ENCODE measurements at regions not wholly inside any gene's neighbourhood (a gene's known extent, or its start where the extent isn't known, plus 50 kb on each side); places are given as distances from the start of the nearest gene placed in this dataset.

- Histone ChIP-seq H3K4me1 (ENCODE audit: low read length) (no peaks in the 10 kb centered on the region), H3K79me2 (ENCODE audit: low read length) (no peaks in the 10 kb centered on the region), H3K27me3 (ENCODE audit: low read depth, low read length) (no peaks in the 10 kb centered on the region), H4K20me1 (ENCODE audit: insufficient read depth, low read length) (no peaks in the 10 kb centered on the region), H3K27ac (ENCODE audit: low read length) (no peak overlapping the region), H3K4me3 (ENCODE audit: low read length) (no peak overlapping the region), H2AFZ (ENCODE audit: low read depth, low read length) (no peak overlapping the region), H3K9ac (ENCODE audit: low read length) (no peak overlapping the region), H3K36me3 (replicated peaks; ENCODE audit: low read depth, low read length) (no peaks in the 10 kb centered on the region), H3K9me3 (ENCODE audit: insufficient read depth, low read length) (no peaks in the 10 kb centered on the region), H3K4me2 (ENCODE audit: low read length) (no peak overlapping the region)
- TF ChIP-seq EZH2phosphoT487 (IDR thresholded peaks at IDR 0.05; ENCODE audit: low read depth) = no peak
- TF ChIP-seq, protein P1, sequence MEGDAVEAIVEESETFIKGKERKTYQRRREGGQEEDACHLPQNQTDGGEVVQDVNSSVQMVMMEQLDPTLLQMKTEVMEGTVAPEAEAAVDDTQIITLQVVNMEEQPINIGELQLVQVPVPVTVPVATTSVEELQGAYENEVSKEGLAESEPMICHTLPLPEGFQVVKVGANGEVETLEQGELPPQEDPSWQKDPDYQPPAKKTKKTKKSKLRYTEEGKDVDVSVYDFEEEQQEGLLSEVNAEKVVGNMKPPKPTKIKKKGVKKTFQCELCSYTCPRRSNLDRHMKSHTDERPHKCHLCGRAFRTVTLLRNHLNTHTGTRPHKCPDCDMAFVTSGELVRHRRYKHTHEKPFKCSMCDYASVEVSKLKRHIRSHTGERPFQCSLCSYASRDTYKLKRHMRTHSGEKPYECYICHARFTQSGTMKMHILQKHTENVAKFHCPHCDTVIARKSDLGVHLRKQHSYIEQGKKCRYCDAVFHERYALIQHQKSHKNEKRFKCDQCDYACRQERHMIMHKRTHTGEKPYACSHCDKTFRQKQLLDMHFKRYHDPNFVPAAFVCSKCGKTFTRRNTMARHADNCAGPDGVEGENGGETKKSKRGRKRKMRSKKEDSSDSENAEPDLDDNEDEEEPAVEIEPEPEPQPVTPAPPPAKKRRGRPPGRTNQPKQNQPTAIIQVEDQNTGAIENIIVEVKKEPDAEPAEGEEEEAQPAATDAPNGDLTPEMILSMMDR (IDR thresholded peaks at IDR 0.05; ENCODE audit: low read depth, low read length) = no peak
These were observed 176.7 kb downstream of the C16orf95 start for GRCh38 chr16:87140211-87141200.

DNA sequence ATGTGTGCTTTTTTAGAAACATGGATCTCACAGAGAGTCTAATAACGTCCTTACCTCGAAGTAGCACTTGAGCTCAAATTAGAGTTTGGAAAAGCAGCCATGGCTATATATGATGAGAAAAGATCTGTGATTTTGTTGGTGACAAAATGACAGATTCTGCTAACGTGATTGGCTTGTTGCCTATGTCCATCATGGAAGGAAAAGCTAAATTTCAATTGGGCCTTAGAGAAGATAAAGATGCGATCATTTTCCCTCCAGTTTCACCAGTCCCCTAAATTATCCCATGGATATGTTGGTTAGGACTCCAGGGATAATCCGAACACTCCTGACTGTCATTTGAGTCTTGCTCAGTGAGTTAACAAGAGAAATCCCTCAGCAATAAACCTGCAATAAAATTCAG is 175.8 kb downstream of the C16orf95 start:
- no peaks in the 10 kb centered on the region for H3K9me3 ChIP-seq (ENCODE audit: insufficient read depth, low read length)
- no peak overlapping the region for H3K4me3 ChIP-seq (ENCODE audit: low read length)
- H2AFZ ChIP-seq (ENCODE audit: low read depth, low read length) = no peak overlapping the region
- no peak overlapping the region for H3K4me2 ChIP-seq (ENCODE audit: low read length)
- H3K4me1 ChIP-seq (ENCODE audit: low read length) = no peaks in the 10 kb centered on the region
- H4K20me1 ChIP-seq (ENCODE audit: insufficient read depth, low read length) = no peaks in the 10 kb centered on the region
- H3K27me3 ChIP-seq (ENCODE audit: low read depth, low read length) = no peaks in the 10 kb centered on the region
- no peak overlapping the region for H3K27ac ChIP-seq (ENCODE audit: low read length)
- no peaks in the 10 kb centered on the region for H3K36me3 ChIP-seq (replicated peaks; ENCODE audit: low read depth, low read length)
- no peaks in the 10 kb centered on the region for H3K79me2 ChIP-seq (ENCODE audit: low read length)
- no peak overlapping the region for H3K9ac ChIP-seq (ENCODE audit: low read length)
- TF ChIP-seq, protein P1 (IDR thresholded peaks at IDR 0.05; ENCODE audit: low read depth, low read length) = no peak
- TF ChIP-seq EZH2phosphoT487 (IDR thresholded peaks at IDR 0.05; ENCODE audit: low read depth) = no peak

- Histone ChIP-seq H3K36me3 (replicated peaks; ENCODE audit: low read depth, low read length) (no peaks in the 10 kb centered on the region), H3K27me3 (ENCODE audit: low read depth, low read length) (no peaks in the 10 kb centered on the region), H4K20me1 (ENCODE audit: insufficient read depth, low read length) (no peaks in the 10 kb centered on the region), H3K4me3 (ENCODE audit: low read length) (no peak overlapping the region), H3K79me2 (ENCODE audit: low read length) (no peaks in the 10 kb centered on the region), H2AFZ (ENCODE audit: low read depth, low read length) (no peak overlapping the region), H3K9me3 (ENCODE audit: insufficient read depth, low read length) (no peaks in the 10 kb centered on the region), H3K4me1 (ENCODE audit: low read length) (no peaks in the 10 kb centered on the region), H3K9ac (ENCODE audit: low read length) (no peak overlapping the region), H3K4me2 (ENCODE audit: low read length) (no peak overlapping the region), H3K27ac (ENCODE audit: low read length) (no peak overlapping the region)
- no peak for TF ChIP-seq EZH2phosphoT487 (IDR thresholded peaks at IDR 0.05; ENCODE audit: low read depth)
- TF ChIP-seq, protein P1 (IDR thresholded peaks at IDR 0.05; ENCODE audit: low read depth, low read length) = no peak
These were observed 173.5 kb downstream of the C16orf95 start for GRCh38 chr16:87143661-87144121.

GRCh38 chr16:87144232-87144631 is 173.0 kb downstream of the C16orf95 start:
- Histone ChIP-seq H4K20me1 (ENCODE audit: insufficient read depth, low read length) (no peaks in the 10 kb centered on the region), H3K79me2 (ENCODE audit: low read length) (no peaks in the 10 kb centered on the region), H3K36me3 (replicated peaks; ENCODE audit: low read depth, low read length) (no peaks in the 10 kb centered on the region), H3K9ac (ENCODE audit: low read length) (no peak overlapping the region), H2AFZ (ENCODE audit: low read depth, low read length) (no peak overlapping the region), H3K9me3 (ENCODE audit: insufficient read depth, low read length) (no peaks in the 10 kb centered on the region), H3K4me3 (ENCODE audit: low read length) (no peak overlapping the region), H3K27ac (ENCODE audit: low read length) (no peak overlapping the region), H3K27me3 (ENCODE audit: low read depth, low read length) (no peaks in the 10 kb centered on the region), H3K4me1 (ENCODE audit: low read length) (no peaks in the 10 kb centered on the region), H3K4me2 (ENCODE audit: low read length) (no peak overlapping the region)
- TF ChIP-seq EZH2phosphoT487 (IDR thresholded peaks at IDR 0.05; ENCODE audit: low read depth) = no peak
- TF ChIP-seq, protein P1 (IDR thresholded peaks at IDR 0.05; ENCODE audit: low read depth, low read length) = no peak
